ENCODE measurements at regions not wholly inside any gene's neighbourhood (a gene's known extent, or its start where the extent isn't known, plus 50 kb on each side); places are given as distances from the start of the nearest gene placed in this dataset.

DNA sequence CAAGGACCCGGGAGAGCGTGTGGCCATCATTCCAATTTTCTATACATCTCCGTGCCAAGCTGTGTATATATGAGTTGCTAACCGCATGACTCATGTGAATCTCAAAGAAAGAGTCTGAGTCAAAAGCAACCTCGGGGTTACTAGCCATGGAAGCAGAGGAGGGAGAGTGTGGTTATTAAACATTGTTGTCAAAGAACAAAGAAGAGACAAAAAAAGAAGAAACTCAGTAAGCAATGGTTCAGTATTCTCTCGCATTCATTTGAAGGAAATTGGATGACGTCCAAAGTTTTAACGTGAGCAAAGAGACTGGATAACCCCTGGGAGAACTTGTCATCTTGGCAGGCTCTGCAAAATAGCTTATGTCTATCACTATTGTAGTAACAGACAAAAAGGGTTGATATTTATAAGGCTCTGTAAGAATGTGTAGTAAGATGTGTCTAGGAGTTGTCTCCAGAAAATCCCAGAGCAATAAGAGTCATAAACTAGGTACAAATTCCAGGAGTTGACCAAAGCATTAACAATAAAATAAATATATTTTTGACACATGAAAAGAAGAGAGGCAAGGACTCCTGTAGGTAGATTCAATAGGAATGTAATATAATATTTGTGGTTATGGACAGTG, 52.8 kb upstream of the GRM7 start:
- H3K27ac ChIP-seq, result no peak overlapping the region
- H3K9me3 ChIP-seq, result no peaks in the 10 kb centered on the region
- 68 to 76% methylated on average over 8 of the region's 8 CpGs for WGBS, 2 donors

DNA sequence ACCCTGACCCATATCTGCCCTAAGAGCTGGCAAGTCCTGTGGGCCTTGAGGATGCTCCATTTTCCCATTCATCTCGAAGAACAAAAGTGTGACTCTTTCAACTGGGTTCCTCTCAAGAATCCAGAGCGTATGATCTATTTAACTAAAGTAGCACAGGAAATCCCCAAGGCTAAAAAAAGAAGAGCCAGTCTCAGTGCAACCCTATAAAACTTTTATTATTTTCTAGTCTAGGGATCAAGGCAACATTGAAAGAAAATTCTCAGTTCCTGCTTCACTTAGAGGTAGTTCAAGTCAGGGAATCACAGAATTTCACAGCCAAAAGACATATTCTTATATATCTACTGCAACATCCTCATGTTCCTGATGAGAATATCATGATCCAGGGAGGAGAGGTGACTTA, 51.6 kb upstream of the GRM7 start:
- DNase-seq (no peak), ATAC-seq (ENCODE audit: low FRiP score in 2 of 2) (no peak)
- Histone ChIP-seq H3K27ac (no peak overlapping the region), H3K4me3 (no peak overlapping the region), H3K4me1 (no peaks in the 10 kb centered on the region), H3K9me3 (no peaks in the 10 kb centered on the region), H3K27me3 (no peaks in the 10 kb centered on the region), H3K36me3 (no peaks in the 10 kb centered on the region)
- TF ChIP-seq, protein P1, sequence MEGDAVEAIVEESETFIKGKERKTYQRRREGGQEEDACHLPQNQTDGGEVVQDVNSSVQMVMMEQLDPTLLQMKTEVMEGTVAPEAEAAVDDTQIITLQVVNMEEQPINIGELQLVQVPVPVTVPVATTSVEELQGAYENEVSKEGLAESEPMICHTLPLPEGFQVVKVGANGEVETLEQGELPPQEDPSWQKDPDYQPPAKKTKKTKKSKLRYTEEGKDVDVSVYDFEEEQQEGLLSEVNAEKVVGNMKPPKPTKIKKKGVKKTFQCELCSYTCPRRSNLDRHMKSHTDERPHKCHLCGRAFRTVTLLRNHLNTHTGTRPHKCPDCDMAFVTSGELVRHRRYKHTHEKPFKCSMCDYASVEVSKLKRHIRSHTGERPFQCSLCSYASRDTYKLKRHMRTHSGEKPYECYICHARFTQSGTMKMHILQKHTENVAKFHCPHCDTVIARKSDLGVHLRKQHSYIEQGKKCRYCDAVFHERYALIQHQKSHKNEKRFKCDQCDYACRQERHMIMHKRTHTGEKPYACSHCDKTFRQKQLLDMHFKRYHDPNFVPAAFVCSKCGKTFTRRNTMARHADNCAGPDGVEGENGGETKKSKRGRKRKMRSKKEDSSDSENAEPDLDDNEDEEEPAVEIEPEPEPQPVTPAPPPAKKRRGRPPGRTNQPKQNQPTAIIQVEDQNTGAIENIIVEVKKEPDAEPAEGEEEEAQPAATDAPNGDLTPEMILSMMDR (IDR thresholded peaks at IDR 0.05), result no peak
- TF ChIP-seq EP300 (IDR thresholded peaks at IDR 0.05) (no peak), POLR2A (IDR thresholded peaks at IDR 0.05) (no peak), POLR2AphosphoS5 (IDR thresholded peaks at IDR 0.05) (no peak)
- 70 to 77% methylated on average over 2 of the region's 2 CpGs for WGBS, 2 donors

More for the DNA sequence above, 52.8 kb upstream of the GRM7 start:
- no peak overlapping the region for H3K4me3 ChIP-seq
- H3K27me3 ChIP-seq, result no peaks in the 10 kb centered on the region
- TF ChIP-seq, protein P1 (IDR thresholded peaks at IDR 0.05), result no peak
- TF ChIP-seq POLR2AphosphoS5 (IDR thresholded peaks at IDR 0.05) (no peak), POLR2A (IDR thresholded peaks at IDR 0.05) (no peak), EP300 (IDR thresholded peaks at IDR 0.05) (no peak)
- no peaks in the 10 kb centered on the region for H3K4me1 ChIP-seq
- ATAC-seq (ENCODE audit: low FRiP score in 2 of 2), result no peak
- DNase-seq, result no peak
- no peaks in the 10 kb centered on the region for H3K36me3 ChIP-seq
